ENCODE measurements at regions not wholly inside any gene's neighbourhood (a gene's known extent, or its start where the extent isn't known, plus 50 kb on each side); places are given as distances from the start of the nearest gene placed in this dataset.

- no peak for DNase-seq (ENCODE audit: extremely low spot score)
- CTCF ChIA-PET: no interaction called here
- POLR2A ChIA-PET: no interaction called here
- TF ChIP-seq CTCF (IDR thresholded peaks at IDR 0.05; ENCODE audit: control extremely low read depth, extremely low read depth, low read depth, missing control alignments): no peak
These were observed 122.3 kb upstream of the TBL1X start for GRCh38 chrX:9342561-9343051.

- TF ChIP-seq CTCF (IDR thresholded peaks at IDR 0.05; ENCODE audit: control extremely low read depth, extremely low read depth, low read depth, missing control alignments): no peak
- DNase-seq (ENCODE audit: extremely low spot score): no peak
- CTCF ChIA-PET: no interaction called here
- POLR2A ChIA-PET: no interaction called here
These were observed 120.9 kb upstream of the TBL1X start for GRCh38 chrX:9343971-9344370.

- ChIA-PET POLR2A (no interaction called here), CTCF (no interaction called here)
- DNase-seq (ENCODE audit: extremely low spot score): no peak
- TF ChIP-seq CTCF (IDR thresholded peaks at IDR 0.05; ENCODE audit: control extremely low read depth, extremely low read depth, low read depth, missing control alignments): no peak
These were observed 118.9 kb upstream of the TBL1X start for GRCh38 chrX:9345957-9346356.

- ChIA-PET CTCF (no interaction called here), POLR2A (no interaction called here)
- no peak for DNase-seq (ENCODE audit: extremely low spot score)
- TF ChIP-seq CTCF (IDR thresholded peaks at IDR 0.05; ENCODE audit: control extremely low read depth, extremely low read depth, low read depth, missing control alignments): no peak
These were observed 115.0 kb upstream of the TBL1X start for GRCh38 chrX:9349572-9350494.

- TF ChIP-seq CTCF (IDR thresholded peaks at IDR 0.05; ENCODE audit: control extremely low read depth, extremely low read depth, low read depth, missing control alignments): no peak
- no peak for DNase-seq (ENCODE audit: extremely low spot score)
- ChIA-PET POLR2A (no interaction called here), CTCF (no interaction called here)
These were observed 113.7 kb upstream of the TBL1X start for GRCh38 chrX:9351126-9351525.

- POLR2A ChIA-PET: no interaction called here
- DNase-seq (ENCODE audit: extremely low spot score): peak; percentile 29
- CTCF ChIA-PET: interaction anchor here (1.0 kb wide), 1 partner anchor 10 kb away, joined by 3 read pairs; no protein-coding TSS in a partner anchor
- no peak for TF ChIP-seq CTCF (IDR thresholded peaks at IDR 0.05; ENCODE audit: control extremely low read depth, extremely low read depth, low read depth, missing control alignments)
These were observed 112.6 kb upstream of the TBL1X start for GRCh38 chrX:9352243-9352642.

Data from GM10248 (cell line).